ENCODE measurements at regions not wholly inside any gene's neighbourhood (a gene's known extent, or its start where the extent isn't known, plus 50 kb on each side); places are given as distances from the start of the nearest gene placed in this dataset.

- no peak for DNase-seq
These were observed 53.1 kb upstream of the RUNX3 start for GRCh38 chr1:24983006-24983680.

- DNase-seq: no peak
These were observed 51.5 kb upstream of the RUNX3 start for GRCh38 chr1:24981631-24982005.

- no peak for DNase-seq
These were observed 51.0 kb upstream of the RUNX3 start for GRCh38 chr1:24980836-24981630.
